MM.1S (cell line): ENCODE measurements at regions not wholly inside any gene's neighbourhood (a gene's known extent, or its start where the extent isn't known, plus 50 kb on each side); places are given as distances from the start of the nearest gene placed in this dataset.

ENCODE experiments used
- DNase-seq: peaks from one replicate; pipeline ENCODE4 v3.0.0-alpha.2; 2015
- H2AFZ ChIP-seq: fragments of 300-600 bp; sonication (generic); 2 replicates; pipeline ENCODE4 v1.6.0; 2016; ENCODE audit warnings: antibody characterized with exemption, low read length
- H3F3A ChIP-seq: fragments of 300-600 bp; sonication (generic); 2 replicates; pipeline ENCODE4 v1.6.1; 2016; ENCODE audit warnings: mild to moderate bottlenecking, antibody characterized with exemption, low read length, moderate library complexity, mixed read lengths; ENCODE audit not compliant: insufficient read depth
- H3K27ac ChIP-seq: fragments of 300-600 bp; sonication (generic); 2 replicates; pipeline ENCODE4 v1.5.1; 2016; ENCODE audit warnings: mild to moderate bottlenecking, low read length
- H3K27me3 ChIP-seq: fragments of 300-600 bp; sonication (generic); replicated peaks from 2 replicates; pipeline ENCODE4 v1.6.0; 2016; ENCODE audit warnings: low read length; ENCODE audit not compliant: insufficient read depth
- H3K36me3 ChIP-seq: fragments of 300-600 bp; sonication (generic); replicated peaks from 2 replicates; pipeline ENCODE4 v1.6.1; 2016; ENCODE audit warnings: mild to moderate bottlenecking, low read length, mixed read lengths; ENCODE audit not compliant: insufficient read depth
- H3K4me1 ChIP-seq: fragments of 300-600 bp; sonication (generic); 2 replicates; pipeline ENCODE4 v1.6.1; 2016; ENCODE audit warnings: low read length, mixed read lengths
- H3K4me2 ChIP-seq: fragments of 300-600 bp; sonication (generic); 2 replicates; pipeline ENCODE4 v1.6.0; 2016; ENCODE audit warnings: low read depth, low read length
- H3K4me3 ChIP-seq: fragments of 300-600 bp; sonication (generic); 2 replicates; pipeline ENCODE4 v1.5.1; 2016; ENCODE audit warnings: low read length, mixed read lengths
- H3K79me2 ChIP-seq: fragments of 300-600 bp; sonication (generic); 2 replicates; pipeline ENCODE4 v1.6.1; 2016; ENCODE audit warnings: mixed run types, low read length, mixed read lengths
- H3K9ac ChIP-seq: fragments of 300-600 bp; sonication (generic); 2 replicates; pipeline ENCODE4 v1.6.1; 2016; ENCODE audit warnings: low read length, mixed read lengths
- H3K9me2 ChIP-seq: fragments of 300-600 bp; sonication (generic); replicated peaks from 2 replicates; pipeline ENCODE4 v1.6.1; 2016; ENCODE audit warnings: mild to moderate bottlenecking, low read length, mixed read lengths; ENCODE audit not compliant: insufficient read depth
- H3K9me3 ChIP-seq: fragments of 300-600 bp; sonication (generic); replicated peaks from 2 replicates; pipeline ENCODE4 v1.6.1; 2016; ENCODE audit warnings: mild to moderate bottlenecking, low read length, mixed read lengths; ENCODE audit not compliant: insufficient read depth
- H4K20me1 ChIP-seq: fragments of 300-600 bp; sonication (generic); 2 replicates; pipeline ENCODE4 v1.6.1; 2016; ENCODE audit warnings: mild to moderate bottlenecking, low read length, moderate library complexity, mixed read lengths; ENCODE audit not compliant: insufficient read depth
- EZH2 ChIP-seq: fragments of 300-600 bp; sonication (generic); optimal IDR thresholded peaks from 2 replicates; pipeline ENCODE3; 2017; ENCODE audit warnings: low read depth, mild to moderate bottlenecking, antibody characterized with exemption, low read length, mixed read lengths
- EZH2phosphoT487 ChIP-seq: fragments of 300-600 bp; sonication (generic); IDR thresholded peaks from 2 replicates; pipeline ENCODE4 v1.6.1; 2018; ENCODE audit warnings: antibody characterized with exemption, low read length
- TF ChIP-seq, protein P1 (sequence below): fragments of 300-600 bp; sonication (generic); IDR thresholded peaks from 2 replicates; pipeline ENCODE4 v1.5.1; 2016; ENCODE audit warnings: antibody characterized with exemption, low read length, mixed read lengths

DNA sequence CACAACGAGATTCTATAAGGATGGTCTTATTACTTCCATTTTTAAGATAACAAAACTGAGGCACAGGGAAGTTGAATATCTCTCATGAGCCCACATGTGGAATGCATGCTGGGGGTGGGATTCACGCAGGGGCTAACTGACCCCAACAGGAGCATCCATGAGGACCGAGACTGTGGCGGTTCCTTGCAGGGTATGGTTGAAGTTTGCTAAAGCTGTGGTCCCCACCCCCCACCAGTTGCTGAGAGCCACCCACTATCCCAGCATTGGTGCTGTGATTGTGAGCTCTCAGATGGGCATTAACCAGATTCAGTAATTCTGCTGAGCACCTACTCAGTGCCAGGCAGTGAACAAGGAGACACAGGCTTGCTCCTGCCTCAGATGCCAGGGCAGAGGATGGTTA is 116.0 kb upstream of the TEX51 start:
- no peak overlapping the region for H3K4me2 ChIP-seq
- H3K9me2 ChIP-seq, result no peaks in the 10 kb centered on the region
- H3K9me3 ChIP-seq, result no peaks in the 10 kb centered on the region
- no peaks in the 10 kb centered on the region for H3K4me1 ChIP-seq
- H3K36me3 ChIP-seq, result no peaks in the 10 kb centered on the region
- no peak for DNase-seq
- TF ChIP-seq EZH2 (no peak), EZH2phosphoT487 (no peak)
- TF ChIP-seq, protein P1, sequence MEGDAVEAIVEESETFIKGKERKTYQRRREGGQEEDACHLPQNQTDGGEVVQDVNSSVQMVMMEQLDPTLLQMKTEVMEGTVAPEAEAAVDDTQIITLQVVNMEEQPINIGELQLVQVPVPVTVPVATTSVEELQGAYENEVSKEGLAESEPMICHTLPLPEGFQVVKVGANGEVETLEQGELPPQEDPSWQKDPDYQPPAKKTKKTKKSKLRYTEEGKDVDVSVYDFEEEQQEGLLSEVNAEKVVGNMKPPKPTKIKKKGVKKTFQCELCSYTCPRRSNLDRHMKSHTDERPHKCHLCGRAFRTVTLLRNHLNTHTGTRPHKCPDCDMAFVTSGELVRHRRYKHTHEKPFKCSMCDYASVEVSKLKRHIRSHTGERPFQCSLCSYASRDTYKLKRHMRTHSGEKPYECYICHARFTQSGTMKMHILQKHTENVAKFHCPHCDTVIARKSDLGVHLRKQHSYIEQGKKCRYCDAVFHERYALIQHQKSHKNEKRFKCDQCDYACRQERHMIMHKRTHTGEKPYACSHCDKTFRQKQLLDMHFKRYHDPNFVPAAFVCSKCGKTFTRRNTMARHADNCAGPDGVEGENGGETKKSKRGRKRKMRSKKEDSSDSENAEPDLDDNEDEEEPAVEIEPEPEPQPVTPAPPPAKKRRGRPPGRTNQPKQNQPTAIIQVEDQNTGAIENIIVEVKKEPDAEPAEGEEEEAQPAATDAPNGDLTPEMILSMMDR, result no peak
- H3K27ac ChIP-seq, result no peak overlapping the region
- no peaks in the 10 kb centered on the region for H3K79me2 ChIP-seq
- H3K9ac ChIP-seq, result no peak overlapping the region
- no peaks in the 10 kb centered on the region for H3K27me3 ChIP-seq
- H4K20me1 ChIP-seq, result no peaks in the 10 kb centered on the region
- H2AFZ ChIP-seq, result no peak overlapping the region
- no peak overlapping the region for H3K4me3 ChIP-seq
- no peaks in the 10 kb centered on the region for H3F3A ChIP-seq

DNA sequence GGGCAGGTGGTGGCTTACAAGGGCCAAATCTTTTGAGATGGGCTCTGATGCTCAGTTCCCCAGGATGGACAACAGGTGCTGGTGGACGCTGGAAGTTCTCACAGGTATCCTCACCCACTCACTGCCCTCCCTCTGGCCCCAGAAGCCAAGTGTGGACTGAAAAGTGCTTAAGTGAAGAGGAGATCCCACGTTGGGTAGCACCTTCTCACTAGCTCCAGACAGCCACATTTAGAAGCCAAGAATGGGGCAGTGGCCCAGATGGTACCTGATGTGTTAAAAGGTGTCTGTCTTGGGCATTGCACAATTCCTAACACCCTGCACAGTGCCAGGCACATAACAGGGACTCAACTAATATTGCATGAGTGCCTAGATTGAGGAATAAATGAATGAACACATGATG is 115.3 kb upstream of the TEX51 start:
- Histone ChIP-seq H4K20me1 (no peaks in the 10 kb centered on the region), H3K9me3 (no peaks in the 10 kb centered on the region), H2AFZ (no peak overlapping the region), H3K4me3 (no peak overlapping the region), H3K4me2 (no peak overlapping the region), H3K27me3 (no peaks in the 10 kb centered on the region), H3K9me2 (no peaks in the 10 kb centered on the region), H3K36me3 (no peaks in the 10 kb centered on the region), H3K9ac (no peak overlapping the region), H3K4me1 (no peaks in the 10 kb centered on the region), H3K79me2 (no peaks in the 10 kb centered on the region), H3K27ac (no peak overlapping the region), H3F3A (no peaks in the 10 kb centered on the region)
- TF ChIP-seq EZH2phosphoT487, result no peak
- no peak for TF ChIP-seq EZH2
- TF ChIP-seq, protein P1, result no peak
- DNase-seq, result no peak

DNA sequence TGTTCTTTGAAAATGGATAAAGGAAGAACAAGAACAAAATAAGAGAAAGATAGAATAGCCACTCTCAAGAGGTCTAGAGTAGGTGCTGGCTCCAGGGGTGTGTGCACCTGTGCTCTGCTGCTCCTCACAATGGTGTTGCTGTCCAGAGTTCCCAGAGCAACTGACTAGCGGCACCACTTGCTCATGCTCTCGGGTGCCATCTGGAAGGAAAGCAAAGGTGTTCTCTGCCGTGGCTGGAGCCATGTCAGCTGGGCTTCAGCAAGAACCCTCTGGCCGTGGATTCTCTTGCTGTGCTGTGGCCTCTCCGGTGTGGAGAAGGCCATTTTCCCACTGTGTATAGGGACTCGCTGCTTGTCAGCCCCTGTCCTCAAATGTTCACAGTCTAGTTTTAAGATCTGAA is 114.6 kb upstream of the TEX51 start:
- DNase-seq, result no peak
- no peak for TF ChIP-seq EZH2
- TF ChIP-seq, protein P1, result no peak
- Histone ChIP-seq H3F3A (no peaks in the 10 kb centered on the region), H3K9ac (no peak overlapping the region), H3K4me2 (no peak overlapping the region), H3K9me2 (no peaks in the 10 kb centered on the region), H3K36me3 (no peaks in the 10 kb centered on the region), H3K27ac (no peak overlapping the region), H3K9me3 (no peaks in the 10 kb centered on the region), H2AFZ (no peak overlapping the region), H3K79me2 (no peaks in the 10 kb centered on the region), H3K4me1 (no peaks in the 10 kb centered on the region), H4K20me1 (no peaks in the 10 kb centered on the region), H3K27me3 (no peaks in the 10 kb centered on the region), H3K4me3 (no peak overlapping the region)

DNA sequence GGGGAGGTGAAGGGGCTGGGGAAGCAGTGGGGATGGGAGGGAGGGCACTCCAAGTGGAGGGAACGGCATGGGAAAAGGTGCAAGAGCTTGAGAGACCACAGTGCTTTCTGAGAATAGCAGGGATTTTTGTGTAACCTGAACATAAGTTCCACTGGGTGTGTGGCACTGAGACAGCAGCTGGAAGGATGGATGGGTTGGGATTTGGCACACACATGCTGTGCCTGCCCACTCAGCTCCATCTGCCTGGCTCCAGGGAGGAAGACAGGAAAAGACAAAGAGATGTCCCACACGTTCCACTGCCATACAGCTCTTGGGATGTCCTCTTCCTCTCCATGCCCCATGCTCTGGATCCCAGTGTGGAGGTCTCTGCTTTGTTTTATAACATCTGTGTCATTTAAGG is 114.1 kb upstream of the TEX51 start:
- no peak overlapping the region for H3K4me3 ChIP-seq
- no peaks in the 10 kb centered on the region for H3K9me3 ChIP-seq
- no peak overlapping the region for H2AFZ ChIP-seq
- no peak overlapping the region for H3K9ac ChIP-seq
- H3K36me3 ChIP-seq, result no peaks in the 10 kb centered on the region
- DNase-seq, result no peak
- H3K27me3 ChIP-seq, result no peaks in the 10 kb centered on the region
- H3K4me2 ChIP-seq, result no peak overlapping the region
- no peaks in the 10 kb centered on the region for H3K79me2 ChIP-seq
- H3K9me2 ChIP-seq, result no peaks in the 10 kb centered on the region
- H3F3A ChIP-seq, result no peaks in the 10 kb centered on the region
- no peaks in the 10 kb centered on the region for H3K4me1 ChIP-seq
- H4K20me1 ChIP-seq, result no peaks in the 10 kb centered on the region
- TF ChIP-seq, protein P1, result no peak
- TF ChIP-seq EZH2, result no peak
- TF ChIP-seq EZH2phosphoT487, result no peak
- H3K27ac ChIP-seq, result no peak overlapping the region
